K562 (cell line): ENCODE measurements at regions not wholly inside any gene's neighbourhood (a gene's known extent, or its start where the extent isn't known, plus 50 kb on each side); places are given as distances from the start of the nearest gene placed in this dataset.

Experiments used
- REST ChIP-seq, 2 experiments: fragments of 450-650 bp; formaldehyde crosslinking in 1 of 2; IDR thresholded peaks; 2 replicates each; pipeline versions ENCODE4 v1.4.0 to v1.6.1; 2014 to 2020; ENCODE audit warnings: mild to moderate bottlenecking in 2 of 2, borderline replicate concordance in 1 of 2, low read depth in 1 of 2
- SPI1 ChIP-seq: IDR thresholded peaks from 2 replicates; pipeline ENCODE4 v1.6.1; 2011; ENCODE audit warnings: low read depth, low read length, control low read depth, borderline replicate concordance
- SREBF2 ChIP-seq: sonication (generic); formaldehyde crosslinking; IDR thresholded peaks from 2 replicates; pipeline ENCODE4 v1.4.0; 2020; ENCODE audit warnings: mild to moderate bottlenecking, missing genetic modification reagents

- TF ChIP-seq REST (IDR thresholded peaks at IDR 0.05; ENCODE audit: borderline replicate concordance) (no peak), REST (CRISPR knock-in tag; IDR thresholded peaks at IDR 0.05; ENCODE audit: low read depth) (no peak), SREBF2 (CRISPR knock-in tag) (no peak), SPI1 (no peak)
These were observed 160.5 kb downstream of the TUSC1 start for GRCh38 chr9:25517701-25518100.
